Fibroblast of peridontal ligament (primary cell): ENCODE measurements at regions not wholly inside any gene's neighbourhood (a gene's known extent, or its start where the extent isn't known, plus 50 kb on each side); places are given as distances from the start of the nearest gene placed in this dataset.

Source experiments
- DNase-seq: peaks from one replicate; pipeline ENCODE4 v3.0.0-alpha.2; 2010; ENCODE audit errors: extremely low read depth

DNA sequence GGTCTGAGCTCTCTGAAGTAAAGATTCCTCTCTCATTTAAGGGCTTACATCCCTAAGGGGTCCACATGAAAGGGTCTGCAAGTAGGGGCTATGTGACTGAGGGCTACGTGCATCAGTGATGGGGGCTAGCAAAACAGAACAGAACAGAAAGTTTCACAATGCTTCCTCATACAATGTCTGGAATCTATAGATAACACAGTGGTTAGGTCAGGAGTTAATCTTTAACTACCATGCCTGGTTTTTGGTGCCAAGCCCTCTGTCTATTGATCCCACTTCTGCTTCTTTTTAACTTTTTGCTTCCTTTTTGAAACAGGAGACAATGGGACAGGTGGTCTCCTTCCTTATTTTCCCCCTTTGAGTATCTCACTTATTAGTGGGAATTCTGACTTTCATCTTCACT lies 263.0 kb downstream of the DDX3Y start:
- DNase-seq = no peak

DNA sequence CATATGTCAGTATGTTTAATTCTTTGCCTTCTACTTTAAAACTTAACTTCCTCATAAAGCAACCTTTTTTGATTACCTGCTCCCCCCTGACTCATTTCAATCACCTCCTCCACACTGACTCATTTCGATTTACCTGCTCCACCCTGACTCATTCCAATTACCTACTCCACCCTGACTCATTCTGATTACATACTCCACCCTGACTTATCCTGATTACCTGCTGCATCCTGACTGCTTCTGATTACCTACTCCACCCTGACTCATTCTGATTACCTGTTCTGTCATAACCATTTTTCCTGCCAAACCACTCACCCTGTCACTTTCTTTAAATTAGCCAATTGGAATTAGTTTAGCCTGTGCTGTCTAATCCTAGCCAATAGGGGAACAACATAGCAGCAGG lies 263.6 kb downstream of the DDX3Y start:
- no peak for DNase-seq
